Fibroblast of the conjunctiva (primary cell): ENCODE measurements at regions not wholly inside any gene's neighbourhood (a gene's known extent, or its start where the extent isn't known, plus 50 kb on each side); places are given as distances from the start of the nearest gene placed in this dataset.
A peak's percentile ranks its signal among the peaks of the same experiment; 100 is the strongest.

Source experiments
- DNase-seq: peaks from one replicate; pipeline ENCODE4 v3.0.0-alpha.2; 2010; ENCODE audit warnings: low read depth

DNA sequence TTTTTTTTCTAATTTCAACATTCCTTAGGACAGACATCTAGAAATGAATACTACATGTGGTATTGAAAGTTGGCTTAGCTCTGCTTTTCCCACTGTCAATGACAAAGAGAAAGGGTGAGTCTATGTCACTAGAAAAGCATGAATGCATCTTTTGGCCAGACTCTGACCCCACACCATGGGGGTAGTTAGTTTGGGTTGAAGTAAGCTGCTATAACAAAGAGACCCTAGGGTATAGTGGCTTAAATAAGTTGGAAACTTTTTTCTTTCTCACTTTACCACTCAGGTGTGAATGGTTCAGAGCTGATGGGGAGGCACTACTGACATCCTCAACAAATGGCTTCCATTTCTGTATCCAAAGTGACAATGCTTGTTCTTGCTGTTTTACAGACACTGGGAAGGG, 161.5 kb downstream of the DLEU7 start:
- DNase-seq: no peak

DNA sequence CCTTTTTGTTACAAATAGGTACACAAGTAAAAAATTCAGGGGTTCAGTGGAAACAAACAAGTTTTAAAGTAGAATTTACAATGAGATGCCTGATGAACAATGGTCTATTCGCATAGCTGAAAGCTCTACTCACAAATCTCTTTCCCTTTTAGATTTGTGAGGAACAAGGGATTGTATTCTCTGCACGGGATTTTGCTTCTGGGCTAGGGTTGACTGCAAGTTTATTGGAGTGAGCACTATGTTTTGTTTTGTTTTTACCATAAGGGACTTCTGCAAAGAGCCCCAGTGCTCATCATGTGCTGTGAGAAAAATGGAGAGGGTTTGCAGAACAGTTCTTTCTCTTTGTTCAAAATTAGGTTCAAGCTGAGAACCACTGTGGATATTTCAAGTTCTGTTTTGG, 160.5 kb downstream of the DLEU7 start:
- no peak for DNase-seq

DNA sequence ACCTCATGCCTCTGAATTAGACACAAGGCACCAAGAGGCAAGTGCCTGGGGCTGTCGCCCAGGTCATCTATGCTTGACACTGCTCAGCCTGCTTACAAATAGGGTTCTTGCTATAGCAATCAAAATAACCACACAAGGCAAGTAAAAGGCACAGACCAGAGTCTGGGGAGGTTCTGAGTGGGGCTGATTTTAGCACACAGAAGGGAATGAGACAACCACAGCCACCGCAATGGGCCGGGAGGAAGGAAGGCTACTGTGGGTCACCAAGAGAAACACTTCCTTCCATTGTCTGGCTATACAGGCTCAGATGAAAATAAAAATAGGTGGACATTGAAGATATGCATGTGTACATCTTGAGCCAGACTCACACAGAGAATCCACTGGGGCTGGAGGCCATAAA, 159.1 kb downstream of the DLEU7 start:
- DNase-seq: no peak

DNA sequence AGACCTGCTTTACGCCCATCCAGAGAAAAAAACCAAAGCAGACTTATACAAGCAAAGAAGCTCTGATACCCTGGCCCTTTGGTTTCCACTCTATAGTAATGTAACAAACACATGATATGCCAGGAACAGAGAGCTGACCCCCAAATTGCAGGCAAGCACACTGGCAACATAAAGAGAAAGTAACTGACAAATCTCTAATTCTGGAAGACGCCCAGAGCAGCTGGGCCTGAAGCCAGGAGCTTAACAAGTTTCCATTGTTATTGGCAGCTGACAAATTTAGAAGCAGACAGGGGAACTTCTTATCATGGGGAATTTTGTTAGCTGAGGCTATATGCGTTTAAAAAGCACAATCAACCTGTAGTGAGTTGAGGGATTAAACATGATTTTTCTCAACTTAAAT, 158.0 kb downstream of the DLEU7 start:
- DNase-seq: peak; percentile 67

DNA sequence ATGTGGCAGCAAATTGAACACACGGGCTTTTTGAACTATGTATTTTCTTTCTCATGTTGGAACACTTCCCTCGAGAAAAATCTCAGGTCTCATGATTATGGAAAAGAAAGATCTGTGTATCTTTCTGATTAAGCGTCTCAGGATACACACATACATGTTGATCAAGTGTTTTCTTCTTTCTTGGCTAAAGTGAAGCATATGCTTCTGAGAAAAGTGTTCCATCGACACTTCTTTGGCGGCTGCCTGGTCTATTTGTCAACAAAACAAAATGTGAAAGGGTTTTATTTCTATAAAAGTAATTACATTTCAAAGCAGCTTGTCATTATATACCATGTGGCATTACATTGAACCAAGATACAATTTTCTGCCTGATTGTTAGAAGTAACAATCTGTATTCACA, 157.5 kb downstream of the DLEU7 start:
- no peak for DNase-seq

DNA sequence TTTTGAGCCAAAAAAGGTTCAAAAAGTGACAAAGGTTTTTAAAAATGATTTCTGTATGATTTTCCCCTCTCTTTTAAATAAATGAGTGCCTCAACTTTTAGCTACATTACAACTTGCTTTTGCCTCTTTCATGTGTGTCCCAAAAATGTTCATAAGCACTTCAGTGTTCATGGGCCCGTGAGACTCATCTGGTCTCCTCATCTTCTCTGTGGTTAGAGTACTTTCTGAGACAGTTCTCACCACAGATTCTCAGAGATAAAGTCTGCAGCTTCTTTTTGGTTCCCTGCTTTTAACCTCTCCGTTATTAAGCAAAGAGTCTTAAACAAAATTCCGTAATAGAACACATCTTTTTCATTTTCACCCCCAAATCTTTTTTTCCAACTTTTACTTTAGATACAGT, 156.9 kb downstream of the DLEU7 start:
- DNase-seq: no peak

DNA sequence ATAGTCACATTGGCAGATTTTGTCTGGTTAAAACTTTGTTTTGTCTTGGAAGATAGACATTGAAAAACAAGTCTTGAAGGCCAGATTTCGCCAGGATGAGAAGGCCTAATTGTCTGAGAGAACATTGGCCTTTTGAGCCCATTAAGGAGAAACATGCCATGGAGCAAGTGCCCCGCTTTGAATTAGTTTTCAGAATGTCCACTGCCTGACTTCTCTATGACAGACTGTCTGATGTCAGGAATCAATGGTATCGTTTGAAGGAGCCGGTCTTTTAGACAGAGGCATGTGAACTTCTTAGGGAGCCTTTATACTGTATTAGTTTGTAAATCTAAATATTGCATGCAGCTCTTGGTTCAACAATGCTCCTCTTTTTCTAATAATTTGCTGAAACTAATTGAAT, 155.9 kb downstream of the DLEU7 start:
- no peak for DNase-seq

DNA sequence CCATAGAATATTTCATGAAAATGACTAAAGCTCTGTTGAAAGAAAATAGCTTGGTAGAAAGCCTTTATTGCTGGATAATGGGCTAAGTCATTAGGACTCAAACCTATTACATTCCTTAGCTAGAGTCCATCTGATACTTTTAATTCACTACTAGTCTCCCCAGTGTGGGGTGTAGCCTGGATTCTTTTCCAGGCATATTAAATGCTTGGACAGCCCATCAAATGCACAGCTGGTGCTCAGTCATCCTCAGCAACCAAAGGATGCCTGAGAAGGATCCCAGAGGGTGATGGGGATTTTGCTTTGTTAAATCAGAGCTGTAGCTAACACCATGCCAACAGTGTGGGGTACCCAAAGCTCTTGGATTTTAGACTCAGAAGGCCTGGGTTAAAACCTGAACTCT, 153.5 kb downstream of the DLEU7 start:
- DNase-seq: no peak

DNA sequence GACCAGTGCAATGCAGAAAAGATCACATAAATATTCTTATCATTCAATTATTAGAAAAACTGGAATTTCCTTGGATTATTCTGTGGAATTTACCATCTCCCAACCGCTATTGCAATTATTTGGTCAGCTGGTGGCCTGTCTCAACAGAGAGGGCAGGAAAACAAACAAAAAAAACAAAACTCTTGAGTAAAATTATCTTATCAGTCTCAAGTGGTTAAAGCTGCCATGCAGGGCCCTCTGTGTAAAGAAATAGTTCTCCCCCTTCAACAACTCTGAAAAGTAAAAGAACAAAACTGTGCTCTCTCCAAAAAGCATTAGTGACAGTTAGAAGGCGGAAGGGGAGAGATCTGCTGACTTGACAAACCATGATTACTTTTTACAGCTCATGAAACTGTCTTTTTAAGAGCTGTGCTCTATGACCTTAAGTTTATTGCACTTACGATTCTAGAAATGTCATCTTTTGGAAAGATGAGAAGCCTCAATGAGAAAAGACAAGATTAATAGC, 152.3 kb downstream of the DLEU7 start:
- DNase-seq: no peak

DNA sequence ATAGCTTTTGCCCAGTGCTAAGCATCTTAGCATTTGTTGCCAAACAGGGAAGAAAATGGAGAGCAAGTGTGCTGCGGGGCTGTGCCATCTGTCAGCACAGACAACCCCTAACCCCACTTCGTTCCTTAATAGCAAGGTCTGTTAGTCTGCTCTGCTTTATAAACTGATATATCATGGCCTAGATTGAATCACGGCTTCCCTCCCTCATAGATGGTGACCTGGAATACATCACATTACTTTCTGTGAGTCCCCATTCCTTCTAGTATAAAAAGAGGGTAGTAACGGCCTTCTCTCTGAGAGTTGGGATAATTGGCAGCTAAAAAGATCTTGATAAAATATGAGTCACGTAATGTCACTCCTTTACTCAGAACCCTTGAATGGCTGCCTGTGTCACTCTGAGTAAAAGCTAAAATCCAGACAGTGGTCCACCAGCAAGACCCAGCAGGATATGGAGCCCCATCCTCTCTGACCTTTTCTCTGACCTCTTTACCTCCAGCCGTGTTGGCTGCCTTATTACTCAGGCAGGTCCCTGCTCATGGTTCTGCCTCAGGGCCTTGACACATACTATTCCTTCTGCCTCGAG, 151.7 kb downstream of the DLEU7 start:
- no peak for DNase-seq

DNA sequence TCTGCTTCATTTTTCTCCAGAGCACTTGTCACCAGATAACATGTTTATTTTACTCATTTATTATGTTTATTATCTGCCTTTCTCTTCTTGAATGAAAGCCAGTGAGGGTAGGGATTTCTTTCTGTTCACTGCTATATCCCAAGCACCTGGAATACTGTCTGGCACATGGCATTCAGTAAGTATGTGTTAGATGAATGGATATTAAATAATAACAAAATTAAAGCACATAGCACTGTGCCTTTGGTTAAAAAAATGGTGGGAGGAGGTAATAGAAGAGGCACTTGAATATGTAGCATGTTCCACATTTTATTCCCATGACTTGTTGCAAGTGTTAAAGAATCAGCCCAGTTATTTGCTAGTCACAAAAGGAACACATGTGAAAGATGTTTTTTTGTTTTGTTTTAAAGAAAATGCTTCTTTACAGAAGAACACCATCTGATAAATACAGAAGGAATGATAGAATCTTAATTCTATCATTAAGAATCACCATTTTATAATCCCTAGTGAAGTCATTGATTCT, 151.0 kb downstream of the DLEU7 start:
- no peak for DNase-seq

DNA sequence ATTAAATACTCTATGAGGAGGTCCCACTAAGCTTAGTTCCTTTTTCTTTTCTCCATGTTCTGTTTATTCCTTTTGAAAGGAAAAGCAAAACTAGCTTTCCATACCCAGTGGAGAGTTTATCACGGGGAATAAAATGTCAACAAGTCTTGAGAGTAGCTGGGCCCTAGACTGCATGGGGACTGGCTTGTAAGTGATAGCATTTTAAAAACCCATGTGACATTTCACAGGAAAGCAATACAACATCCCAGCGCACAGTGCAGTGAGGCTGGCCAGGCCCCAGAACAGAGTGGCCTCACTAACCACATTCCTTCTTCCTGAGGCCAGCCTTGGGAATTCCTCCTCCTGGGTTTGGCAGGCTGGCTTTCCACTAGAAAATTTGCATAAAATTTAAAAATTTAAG, 149.8 kb downstream of the DLEU7 start:
- DNase-seq: no peak

DNA sequence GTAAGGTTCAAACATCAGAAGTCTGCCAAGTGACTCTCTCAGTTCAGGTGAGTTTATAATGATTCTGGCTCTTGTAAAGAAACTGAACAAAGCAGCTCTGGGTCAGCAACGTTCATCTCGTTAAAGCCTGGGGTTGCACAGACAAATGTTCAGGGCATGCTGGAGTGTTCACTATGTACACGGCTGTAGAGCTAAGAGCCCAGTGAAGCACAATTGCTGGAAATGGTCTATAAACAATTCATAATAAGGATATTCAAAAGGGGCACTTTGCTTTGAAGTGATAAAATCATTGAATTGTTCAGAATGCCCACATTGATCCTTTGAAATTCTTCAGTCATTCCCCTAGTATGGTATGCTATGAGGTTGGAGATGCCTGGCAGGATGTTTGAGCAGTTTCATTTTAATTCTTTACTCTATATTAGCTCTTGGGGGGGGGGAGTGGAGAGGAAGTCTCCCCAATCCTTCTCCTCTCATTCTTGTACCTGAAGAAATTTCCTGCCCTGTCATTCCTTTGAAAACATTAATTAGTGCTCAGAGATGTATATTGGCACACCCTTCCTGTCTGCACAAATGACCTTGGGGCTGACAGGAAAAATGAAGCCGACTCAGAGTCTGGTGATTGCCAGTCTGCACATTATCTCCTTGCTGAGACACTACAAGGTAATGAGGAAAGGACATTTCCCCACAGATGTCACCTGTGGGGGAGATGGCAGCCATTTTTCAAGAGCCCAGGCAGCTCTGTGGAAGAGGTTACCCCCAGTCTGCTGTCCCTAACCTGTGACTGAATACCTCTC, 145.5 kb downstream of the DLEU7 start:
- DNase-seq: no peak

DNA sequence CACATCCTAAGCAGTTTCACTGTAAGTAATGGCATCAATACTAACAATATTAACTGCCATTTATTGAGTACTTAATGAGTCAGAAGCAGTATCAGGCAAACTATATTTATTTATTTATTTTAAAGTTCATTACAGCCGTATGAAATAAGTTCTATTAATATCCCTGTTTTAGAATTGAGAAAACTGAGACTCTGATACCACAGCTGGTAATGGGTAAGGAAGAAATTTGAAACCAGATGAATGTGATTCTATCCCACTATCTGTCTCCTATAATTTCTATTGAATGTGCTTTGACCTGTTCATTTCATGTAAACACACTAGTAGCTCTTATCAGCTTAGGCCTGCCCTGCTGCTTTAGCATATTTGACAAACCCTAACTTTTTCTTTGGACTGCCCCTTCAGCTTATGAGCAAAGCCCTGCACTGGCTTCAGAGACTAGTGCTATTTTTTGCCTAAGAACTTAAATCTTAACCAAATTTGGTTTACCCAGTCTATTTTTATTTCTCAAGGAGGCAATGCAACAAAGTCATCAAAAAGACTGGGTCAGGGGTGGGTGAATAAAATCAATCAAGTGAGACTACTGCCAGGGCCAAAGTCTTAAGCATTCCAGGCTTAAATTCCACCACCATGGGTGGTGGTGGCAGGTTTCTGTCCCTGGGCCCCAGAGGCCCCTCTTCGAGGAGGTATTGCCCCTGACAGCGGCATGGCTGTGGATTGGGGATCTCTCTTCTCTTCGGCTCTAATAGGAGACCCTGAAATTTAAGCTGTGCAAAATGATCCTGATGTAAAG, 143.4 kb downstream of the DLEU7 start:
- no peak for DNase-seq

DNA sequence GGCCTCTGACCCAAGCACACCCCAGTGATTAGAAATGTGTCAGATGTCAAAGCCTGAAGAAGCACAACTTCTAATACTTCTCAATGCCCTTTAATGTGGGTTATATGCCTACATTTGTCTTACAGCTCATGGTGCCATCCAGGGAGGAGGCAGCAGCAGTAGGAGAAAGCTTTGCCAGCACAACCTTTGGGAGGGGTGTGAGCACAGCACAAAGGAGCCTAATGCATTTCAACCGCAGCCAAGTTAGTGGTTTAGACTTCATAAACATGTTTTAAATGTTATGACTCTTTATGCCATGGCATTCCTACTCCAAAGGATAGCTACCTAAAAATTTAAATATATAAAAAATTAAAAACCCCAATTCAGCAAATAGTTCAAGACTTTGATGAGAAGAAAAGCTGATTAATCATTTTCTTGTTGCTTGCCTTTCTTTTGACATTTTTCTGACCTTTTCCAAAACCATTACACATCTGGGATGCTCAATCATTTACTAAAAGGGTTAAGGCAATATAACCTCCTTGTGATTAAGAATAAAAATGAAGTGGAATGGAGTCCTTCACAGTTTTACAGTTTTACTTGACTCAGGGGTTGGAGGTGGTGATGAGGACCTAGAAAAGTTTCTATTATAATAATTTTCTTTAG, 142.7 kb downstream of the DLEU7 start:
- no peak for DNase-seq

DNA sequence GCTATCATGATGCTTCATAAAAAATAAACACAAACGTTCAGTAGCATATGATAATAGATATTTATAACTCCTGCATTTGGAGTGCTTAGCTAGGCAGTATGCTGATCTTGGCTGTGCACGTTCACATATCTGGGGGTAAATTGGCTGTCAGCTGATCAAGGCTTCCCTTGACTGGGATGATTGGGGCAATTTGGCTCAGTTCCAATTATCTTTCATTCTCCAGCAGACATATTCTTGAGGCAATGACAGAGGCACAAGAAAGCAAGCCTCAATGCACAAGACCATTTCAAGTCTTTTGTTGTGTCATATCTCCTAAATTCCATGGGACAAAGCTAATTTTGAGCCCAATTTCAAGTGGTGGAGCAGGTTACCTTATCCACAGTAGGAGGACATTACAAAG, 142.0 kb downstream of the DLEU7 start:
- no peak for DNase-seq

DNA sequence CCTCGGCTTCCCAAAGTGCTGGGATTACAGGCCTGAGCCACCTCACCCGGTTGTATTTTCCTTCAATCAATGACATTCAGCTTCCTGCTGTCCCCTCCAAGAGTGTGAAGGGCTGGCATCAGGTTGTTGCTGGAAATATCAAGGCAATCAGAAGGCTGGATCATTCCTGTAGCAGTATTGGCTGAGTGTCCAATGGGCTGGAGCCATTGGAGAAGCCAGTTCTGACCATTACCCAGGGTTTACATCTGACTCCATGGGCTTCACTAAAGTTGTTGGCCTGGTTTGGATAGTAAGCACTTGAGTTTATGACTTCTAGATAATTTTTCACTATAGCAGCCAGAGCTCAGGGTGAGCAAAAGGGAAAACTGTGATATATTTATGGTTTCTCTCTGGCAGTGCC, 137.0 kb downstream of the DLEU7 start:
- DNase-seq: no peak

DNA sequence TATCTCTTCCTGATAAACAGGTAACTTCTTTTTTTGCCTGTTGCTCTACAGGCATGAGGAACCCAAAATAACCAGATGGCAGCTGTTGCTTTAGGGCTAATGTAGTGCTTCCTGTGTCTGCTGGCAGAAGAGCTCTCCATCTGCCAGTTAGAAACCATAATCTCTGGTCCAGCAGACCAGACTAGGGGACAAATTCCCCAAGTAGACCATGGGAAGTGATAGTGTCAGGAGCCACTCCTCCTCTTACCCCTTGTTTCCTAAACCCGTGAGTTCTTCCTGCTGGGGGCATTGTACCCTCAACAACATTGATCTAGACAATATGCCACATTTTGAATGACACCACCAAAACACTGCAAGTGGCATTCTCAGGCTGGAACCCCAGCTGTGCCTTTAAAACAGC, 135.9 kb downstream of the DLEU7 start:
- DNase-seq: no peak

DNA sequence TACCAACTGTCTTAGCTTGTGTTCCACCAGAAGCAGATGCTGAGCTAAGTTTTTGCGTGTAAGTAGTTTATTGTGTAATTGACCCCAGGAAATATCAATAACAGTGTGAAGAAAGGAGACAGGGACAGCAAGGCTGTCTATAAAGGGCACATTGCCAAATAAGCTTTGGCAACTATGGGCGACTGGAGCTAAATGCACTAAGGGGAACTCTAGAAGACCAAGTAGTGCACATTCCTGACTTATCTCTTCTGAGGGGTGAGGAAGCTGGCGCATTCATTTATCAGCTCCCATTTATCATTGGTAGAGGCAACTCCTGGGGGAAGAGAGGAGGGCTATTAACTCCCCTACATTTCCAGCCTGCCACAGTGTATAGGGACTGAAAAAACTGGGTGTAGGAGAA, 135.0 kb downstream of the DLEU7 start:
- DNase-seq: no peak

DNA sequence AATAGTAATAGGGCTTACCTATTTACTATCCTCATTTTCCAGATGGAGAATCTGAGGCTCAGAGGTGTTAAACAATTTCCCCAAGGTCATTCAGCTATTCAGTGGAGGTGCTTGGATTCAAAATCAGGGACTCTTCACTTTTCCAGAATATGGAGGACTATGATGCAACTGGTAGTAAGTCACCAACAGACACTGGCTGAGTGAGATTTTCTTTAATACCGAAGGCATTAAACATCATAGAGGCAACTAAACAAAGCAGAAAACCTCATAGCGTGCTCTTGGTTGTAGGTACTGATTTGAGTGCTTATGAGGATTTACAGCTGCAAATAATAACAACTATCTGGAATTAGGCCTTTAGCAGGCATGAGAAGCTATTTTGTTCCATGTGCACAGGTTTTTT, 134.4 kb downstream of the DLEU7 start:
- DNase-seq: no peak

DNA sequence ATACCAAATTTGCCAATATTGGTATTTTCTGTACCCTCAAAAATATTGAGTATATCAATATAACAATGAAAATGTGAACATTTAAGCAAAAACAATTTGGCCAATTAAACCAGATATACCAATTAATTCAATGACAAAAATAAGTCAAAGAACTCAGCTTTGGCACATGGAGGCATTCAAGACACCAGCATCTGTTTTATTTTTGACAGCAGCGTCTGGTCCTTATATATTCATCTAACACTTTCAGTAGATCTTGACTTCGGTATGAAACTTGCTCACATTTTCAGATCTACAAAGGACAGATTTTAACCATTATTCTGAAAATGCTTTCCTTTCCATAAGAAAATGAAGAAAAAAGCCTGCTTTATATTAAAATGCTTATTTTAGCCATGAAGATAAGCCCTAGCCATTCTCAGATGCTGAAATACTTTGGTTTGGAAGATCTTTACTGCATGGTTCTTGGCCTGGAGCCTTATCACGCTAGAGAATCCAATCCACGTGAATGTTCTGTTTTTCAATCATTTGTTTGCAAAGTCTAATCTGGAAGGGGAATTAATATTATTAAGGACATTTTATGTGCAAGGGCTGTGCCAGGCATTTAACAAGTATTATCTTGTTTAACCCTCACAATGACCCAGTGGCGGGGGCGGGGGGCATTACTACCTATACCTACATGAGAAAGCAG, 132.2 kb downstream of the DLEU7 start:
- no peak for DNase-seq

DNA sequence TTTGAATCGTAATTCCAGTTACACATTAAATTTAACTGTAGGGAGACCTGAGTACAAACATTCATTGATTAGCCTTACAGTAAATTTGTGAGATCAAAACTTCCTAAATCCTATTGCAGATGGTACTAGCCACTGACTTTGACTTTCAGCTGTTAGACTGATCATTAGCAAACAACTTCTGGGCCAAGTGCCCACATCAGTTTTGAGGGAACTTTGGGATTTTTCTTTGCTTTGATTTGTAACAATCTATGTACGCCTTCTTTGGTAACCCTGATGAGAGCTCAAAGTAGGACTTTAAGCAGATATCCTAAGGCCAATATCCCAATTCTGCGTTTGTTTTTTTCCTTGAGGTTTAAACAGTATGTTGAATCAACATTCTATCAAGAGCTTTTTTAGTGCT, 131.5 kb downstream of the DLEU7 start:
- no peak for DNase-seq
